K562 (cell line): ENCODE measurements at regions not wholly inside any gene's neighbourhood (a gene's known extent, or its start where the extent isn't known, plus 50 kb on each side); places are given as distances from the start of the nearest gene placed in this dataset.

Experiments used
- ATAC-seq: fragments of 200-7000 bp; cut with Tn5 transposase; 3 replicates; pipeline ENCODE4 v1.9.1; 2020; ENCODE audit warnings: moderate library complexity
- BruUV-seq: library from RNA; stranded (reverse); fragments of 400-500 nt; replicated peaks from 2 replicates; lab custom pipeline; 2021; lab: Mats Ljungman, UMichigan
- CTCF ChIA-PET: fragments of 300-600 bp; formaldehyde crosslinking; extraction: SDS; loops from one replicate; lab custom pipeline; 2021; ENCODE audit warnings: low intra/inter-chr PET ratio; lab: Yijun Ruan, JAX
- POLR2A ChIA-PET: fragments of 300-600, 350-650 bp; sonication (Branson Sonifier 250); formaldehyde crosslinking; extraction: SDS; loops from one replicate; lab custom pipeline; 2021; ENCODE audit warnings: antibody characterized with exemption, inconsistent platforms; lab: Yijun Ruan, JAX
- DNase-seq, 4 experiments: peaks; one replicate each; pipeline versions ENCODE4 v3.0.0 to v3.0.0-alpha.2; 2011 to 2018; ENCODE audit warnings: low spot score in 3 of 4, mixed read lengths in 3 of 4; ENCODE audit errors: extremely low read depth in 1 of 4
- FAIRE-seq: peaks from 2 replicates; lab custom pipeline; 2011; peaks lifted over from hg19 to GRCh38; lab: Jason Lieb, UNC
- H2AFZ ChIP-seq: 2 replicates; pipeline ENCODE4 v1.6.0; 2011; ENCODE audit warnings: low read depth, low read length, control low read depth, inconsistent platforms
- H3K27ac ChIP-seq: fragments of 200-600 bp; 3 replicates; pipeline ENCODE4 v1.8.0; 2011; ENCODE audit warnings: low read depth, mild to moderate bottlenecking, control low read depth, inconsistent platforms, low read length, moderate library complexity, mixed read lengths; ENCODE audit errors: extremely low read depth
- H3K27me3 ChIP-seq, 2 experiments: fragments of 300-600 bp in 1 of 2; 2 replicates in 1 of 2; 3 replicates in 1 of 2; pipeline versions ENCODE4 v1.6.0 to v1.8.0; 2011; ENCODE audit warnings: inconsistent platforms in 2 of 2, low read length in 2 of 2, mild to moderate bottlenecking in 1 of 2, mixed read lengths in 1 of 2, moderate library complexity in 1 of 2; ENCODE audit not compliant: control insufficient read depth in 2 of 2, insufficient read depth in 2 of 2
- H3K36me3 ChIP-seq: fragments of 300-600 bp; 3 replicates; pipeline ENCODE4 v1.8.0; 2011; ENCODE audit warnings: mild to moderate bottlenecking, low read length, inconsistent platforms; ENCODE audit not compliant: control insufficient read depth, insufficient read depth
- H3K4me1 ChIP-seq, 2 experiments: fragments of 200-600 bp in 1 of 2; replicated peaks in 1 of 2; 2 replicates in 1 of 2; 3 replicates in 1 of 2; pipeline versions ENCODE4 v1.5.1 to v1.8.0; 2011; ENCODE audit warnings: inconsistent platforms in 2 of 2, low read length in 2 of 2, mild to moderate bottlenecking in 1 of 2, mixed read lengths in 1 of 2, moderate library complexity in 1 of 2; ENCODE audit not compliant: control insufficient read depth in 2 of 2, insufficient read depth in 2 of 2
- H3K4me2 ChIP-seq: 2 replicates; pipeline ENCODE4 v1.6.1; 2011; ENCODE audit warnings: low read length, control low read depth, inconsistent platforms, mixed read lengths; ENCODE audit not compliant: insufficient read depth
- H3K4me3 ChIP-seq: fragments of 200-600 bp; sonication (generic), shearing (Covaris generic); 2 replicates; pipeline ENCODE4 v1.5.1; 2016; ENCODE audit warnings: control low read depth, inconsistent platforms
- H3K79me2 ChIP-seq: fragments of 200-600 bp; 3 replicates; pipeline ENCODE4 v1.8.0; 2011; ENCODE audit warnings: low read length, inconsistent platforms; ENCODE audit not compliant: control insufficient read depth, insufficient read depth
- H3K9ac ChIP-seq, 2 experiments: 2 replicates each; pipeline versions ENCODE4 v1.6.0 to v1.6.1; 2011; ENCODE audit warnings: low read depth in 2 of 2, low read length in 2 of 2, control low read depth in 1 of 2, inconsistent platforms in 1 of 2, mild to moderate bottlenecking in 1 of 2, mixed read lengths in 1 of 2; ENCODE audit not compliant: insufficient read depth in 1 of 2
- H3K9me1 ChIP-seq: one replicate; pipeline ENCODE4 v1.6.0; 2011; ENCODE audit warnings: inconsistent platforms, mild to moderate bottlenecking, low read length, moderate library complexity; ENCODE audit not compliant: control insufficient read depth, insufficient read depth
- H3K9me3 ChIP-seq: replicated peaks from 2 replicates; pipeline ENCODE4 v1.5.1; 2011; ENCODE audit warnings: low read depth, low read length, inconsistent platforms; ENCODE audit not compliant: control insufficient read depth, insufficient read depth
- H4K20me1 ChIP-seq: replicated peaks from 2 replicates; pipeline ENCODE4 v1.6.1; 2011; ENCODE audit warnings: low read length, inconsistent platforms, mixed read lengths; ENCODE audit not compliant: control insufficient read depth, insufficient read depth
- CBX5 ChIP-seq: IDR thresholded peaks from 2 replicates; pipeline ENCODE4 v1.6.1; 2014; ENCODE audit warnings: low read depth, borderline replicate concordance
- CEBPB ChIP-seq: fragments of 450-650 bp; IDR thresholded peaks from 2 replicates; pipeline ENCODE4 v1.6.1; 2016; ENCODE audit warnings: missing genetic modification characterization, missing compliant biosample characterization
- FOXM1 ChIP-seq, 2 experiments: fragments of 450-650 bp in 1 of 2; sonication (generic) in 1 of 2; formaldehyde crosslinking in 1 of 2; IDR thresholded peaks; 2 replicates each; pipeline versions ENCODE4 v1.6.1 to v1.9.0; 2017 to 2022; ENCODE audit warnings: low read depth in 2 of 2, mild to moderate bottlenecking in 2 of 2, missing genetic modification reagents in 1 of 2, moderate library complexity in 1 of 2
- HDAC1 ChIP-seq, 2 experiments: fragments of 450-650 bp; IDR thresholded peaks; 2 replicates each; pipeline ENCODE4 v1.6.1; 2016 to 2017; ENCODE audit warnings: inconsistent platforms in 1 of 2, mild to moderate bottlenecking in 1 of 2, moderate library complexity in 1 of 2
- ILF3 ChIP-seq: fragments of 450-650 bp; IDR thresholded peaks from 2 replicates; pipeline ENCODE4 v1.6.1; 2018; ENCODE audit warnings: antibody characterized with exemption, mild to moderate bottlenecking, moderate library complexity, borderline replicate concordance
- KDM1A ChIP-seq, 2 experiments: fragments of 450-650 bp; IDR thresholded peaks; 2 replicates each; pipeline ENCODE4 v1.6.1; 2016; ENCODE audit warnings: mild to moderate bottlenecking in 2 of 2
- KLF1 ChIP-seq: fragments of 450-650 bp; IDR thresholded peaks from 2 replicates; pipeline ENCODE4 v1.6.1; 2016; ENCODE audit warnings: missing genetic modification characterization, missing compliant biosample characterization
- NCOA2 ChIP-seq, 2 experiments: fragments of 450-650 bp; IDR thresholded peaks; 2 replicates each; pipeline ENCODE4 v1.6.1; 2018; ENCODE audit warnings: mild to moderate bottlenecking in 2 of 2, moderate library complexity in 1 of 2; ENCODE audit not compliant: partially characterized antibody in 2 of 2
- NRF1 ChIP-seq, 2 experiments: fragments of 450-650 bp; IDR thresholded peaks in 1 of 2; conservative IDR thresholded peaks in 1 of 2; 2 replicates each; pipeline ENCODE4 v1.6.1; 2014; ENCODE audit warnings: mild to moderate bottlenecking in 2 of 2
- RBFOX2 ChIP-seq: fragments of 200-400 bp; formaldehyde crosslinking; IDR thresholded peaks from 2 replicates; pipeline ENCODE4 v1.6.1; 2017; ENCODE audit warnings: low read depth, mild to moderate bottlenecking, low read length, moderate library complexity
- RBM14 ChIP-seq: fragments of 200-400 bp; formaldehyde crosslinking; IDR thresholded peaks from 2 replicates; pipeline ENCODE4 v1.6.1; 2018; ENCODE audit warnings: low read depth, mild to moderate bottlenecking, low read length, moderate library complexity, borderline replicate concordance; ENCODE audit not compliant: insufficient read depth
- RFX5 ChIP-seq: IDR thresholded peaks from 2 replicates; pipeline ENCODE4 v1.6.1; 2011; ENCODE audit warnings: low read depth, mild to moderate bottlenecking, improper control_type of control experiment, low read length
- SMARCA4 ChIP-seq: fragments of 450-650 bp; IDR thresholded peaks from 2 replicates; pipeline ENCODE4 v1.6.1; 2016
- ZFPM2 ChIP-seq: fragments of 250-450 bp; sonication (Bioruptor Pico); IDR thresholded peaks from 2 replicates; pipeline ENCODE4 v1.5.1; 2022; ENCODE audit warnings: mild to moderate bottlenecking
- ZFX ChIP-seq: sonication (generic); formaldehyde crosslinking; IDR thresholded peaks from 2 replicates; pipeline ENCODE4 v1.8.0; 2022; ENCODE audit warnings: mild to moderate bottlenecking, missing genetic modification reagents, moderate library complexity
- ZNF263 ChIP-seq: sonication (generic); formaldehyde crosslinking; IDR thresholded peaks from 2 replicates; pipeline ENCODE4 v1.8.0; 2022; ENCODE audit warnings: mild to moderate bottlenecking, missing genetic modification reagents, borderline replicate concordance
- ZNF282 ChIP-seq: sonication (generic); formaldehyde crosslinking; IDR thresholded peaks from 2 replicates; pipeline ENCODE4 v1.8.1; 2023; ENCODE audit warnings: missing genetic modification reagents
- WGBS: fragments of 100-300 bp; shearing (Covaris generic); methylation state at CpG from one replicate; pipeline ENCODE4 v1.1.6; 2016; ENCODE audit warnings: low coverage, mixed read lengths; ENCODE audit not compliant: insufficient coverage; ENCODE audit errors: missing lambda C conversion rate; 5-methylcytosine and 5-hydroxymethylcytosine counted together
- in situ Hi-C: fragments of 300-500 bp; cut with MboI; formaldehyde crosslinking; loops from 4 replicates; pipeline ENCODE4 v1.15.0; 2018; ENCODE audit warnings: inconsistent platforms, mixed read lengths
- intact Hi-C: fragments of 100-400 bp; cut with micrococcal nuclease; formaldehyde crosslinking; loops from 2 replicates; pipeline ENCODE4 v1.14.2; 2022
- TF ChIP-seq, protein P1 (sequence below): fragments of 450-650 bp; IDR thresholded peaks from 2 replicates; pipeline ENCODE4 v1.6.1; 2016; ENCODE audit warnings: mild to moderate bottlenecking
- TF ChIP-seq, protein P2 (sequence below): fragments of 200-400 bp; formaldehyde crosslinking; IDR thresholded peaks from 2 replicates; pipeline ENCODE4 v1.6.1; 2017; ENCODE audit warnings: mild to moderate bottlenecking, low read depth, low read length, moderate library complexity
- TF ChIP-seq, protein P3 (sequence below): IDR thresholded peaks from 3 replicates; pipeline ENCODE4 v1.6.1; 2011; ENCODE audit warnings: borderline replicate concordance, mild to moderate bottlenecking; ENCODE audit not compliant: insufficient read length, insufficient read depth

DNA sequence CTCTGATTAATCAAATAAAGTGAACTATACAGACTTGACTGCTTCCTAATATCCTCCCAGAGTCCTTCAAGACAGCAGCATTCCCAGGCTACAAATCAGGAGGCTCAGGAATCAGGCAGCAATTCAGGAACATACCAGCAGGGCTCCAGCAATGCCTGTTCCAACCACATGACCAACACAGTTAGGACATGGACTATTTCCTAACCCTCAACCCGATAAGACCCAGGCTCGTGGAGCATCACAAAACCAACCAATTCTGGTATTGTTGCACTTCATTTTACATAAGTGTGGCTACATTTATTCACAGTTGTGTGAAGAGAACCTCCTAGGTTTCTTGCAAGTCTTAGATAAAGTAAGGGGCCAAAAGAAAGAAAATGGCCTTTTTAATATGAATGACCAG, 546.2 kb upstream of the ADGRL2 start:
- no peak for FAIRE-seq
- Histone ChIP-seq H3K79me2 (no peaks in the 10 kb centered on the region), H3K4me2 (no peak overlapping the region), H3K9me1 (no peaks in the 10 kb centered on the region), H3K27me3 (no peaks in the 10 kb centered on the region), H3K4me3 (no peak overlapping the region), H3K36me3 (no peaks in the 10 kb centered on the region), H3K27ac (no peak overlapping the region), H3K9me3 (no peaks in the 10 kb centered on the region), H4K20me1 (no peaks in the 10 kb centered on the region), H3K4me1 (no peaks in the 10 kb centered on the region), H2AFZ (no peak overlapping the region), H3K9ac (no peak overlapping the region)
- DNase-seq = no peak
- WGBS = 0% methylated on average over 2 of the region's 2 CpGs
- intact Hi-C loops (no loop called here), in situ Hi-C loops (no loop called here)
- ChIA-PET CTCF (no interaction called here), POLR2A (no interaction called here)
- TF ChIP-seq ZFX (CRISPR knock-in tag) (no peak), KLF1 (tag) (no peak), CBX5 (no peak), KDM1A (IDR thresholded peaks at IDR 0.05) (no peak), CEBPB (tag) (no peak), RFX5 (no peak), RBFOX2 (no peak), HDAC1 (IDR thresholded peaks at IDR 0.05) (no peak), RBM14 (no peak), ILF3 (no peak), NCOA2 (IDR thresholded peaks at IDR 0.05; ENCODE audit: partially characterized antibody in 2 of 2) (no peak), ZNF282 (CRISPR knock-in tag) (no peak), ZNF263 (CRISPR knock-in tag) (no peak), ZFPM2 (no peak), SMARCA4 (no peak), NRF1 (conservative IDR thresholded peaks at IDR 0.05 in 1 of 2, IDR thresholded peaks at IDR 0.05 in 1 of 2) (no peak), FOXM1 (IDR thresholded peaks at IDR 0.05; ENCODE audit: low read depth) (no peak), FOXM1 (CRISPR knock-in tag; IDR thresholded peaks at IDR 0.05; ENCODE audit: low read depth) (no peak)
- TF ChIP-seq, protein P1, sequence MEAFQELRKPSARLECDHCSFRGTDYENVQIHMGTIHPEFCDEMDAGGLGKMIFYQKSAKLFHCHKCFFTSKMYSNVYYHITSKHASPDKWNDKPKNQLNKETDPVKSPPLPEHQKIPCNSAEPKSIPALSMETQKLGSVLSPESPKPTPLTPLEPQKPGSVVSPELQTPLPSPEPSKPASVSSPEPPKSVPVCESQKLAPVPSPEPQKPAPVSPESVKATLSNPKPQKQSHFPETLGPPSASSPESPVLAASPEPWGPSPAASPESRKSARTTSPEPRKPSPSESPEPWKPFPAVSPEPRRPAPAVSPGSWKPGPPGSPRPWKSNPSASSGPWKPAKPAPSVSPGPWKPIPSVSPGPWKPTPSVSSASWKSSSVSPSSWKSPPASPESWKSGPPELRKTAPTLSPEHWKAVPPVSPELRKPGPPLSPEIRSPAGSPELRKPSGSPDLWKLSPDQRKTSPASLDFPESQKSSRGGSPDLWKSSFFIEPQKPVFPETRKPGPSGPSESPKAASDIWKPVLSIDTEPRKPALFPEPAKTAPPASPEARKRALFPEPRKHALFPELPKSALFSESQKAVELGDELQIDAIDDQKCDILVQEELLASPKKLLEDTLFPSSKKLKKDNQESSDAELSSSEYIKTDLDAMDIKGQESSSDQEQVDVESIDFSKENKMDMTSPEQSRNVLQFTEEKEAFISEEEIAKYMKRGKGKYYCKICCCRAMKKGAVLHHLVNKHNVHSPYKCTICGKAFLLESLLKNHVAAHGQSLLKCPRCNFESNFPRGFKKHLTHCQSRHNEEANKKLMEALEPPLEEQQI = no peak
- TF ChIP-seq, protein P2, sequence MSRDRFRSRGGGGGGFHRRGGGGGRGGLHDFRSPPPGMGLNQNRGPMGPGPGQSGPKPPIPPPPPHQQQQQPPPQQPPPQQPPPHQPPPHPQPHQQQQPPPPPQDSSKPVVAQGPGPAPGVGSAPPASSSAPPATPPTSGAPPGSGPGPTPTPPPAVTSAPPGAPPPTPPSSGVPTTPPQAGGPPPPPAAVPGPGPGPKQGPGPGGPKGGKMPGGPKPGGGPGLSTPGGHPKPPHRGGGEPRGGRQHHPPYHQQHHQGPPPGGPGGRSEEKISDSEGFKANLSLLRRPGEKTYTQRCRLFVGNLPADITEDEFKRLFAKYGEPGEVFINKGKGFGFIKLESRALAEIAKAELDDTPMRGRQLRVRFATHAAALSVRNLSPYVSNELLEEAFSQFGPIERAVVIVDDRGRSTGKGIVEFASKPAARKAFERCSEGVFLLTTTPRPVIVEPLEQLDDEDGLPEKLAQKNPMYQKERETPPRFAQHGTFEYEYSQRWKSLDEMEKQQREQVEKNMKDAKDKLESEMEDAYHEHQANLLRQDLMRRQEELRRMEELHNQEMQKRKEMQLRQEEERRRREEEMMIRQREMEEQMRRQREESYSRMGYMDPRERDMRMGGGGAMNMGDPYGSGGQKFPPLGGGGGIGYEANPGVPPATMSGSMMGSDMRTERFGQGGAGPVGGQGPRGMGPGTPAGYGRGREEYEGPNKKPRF = no peak
- TF ChIP-seq, protein P3, sequence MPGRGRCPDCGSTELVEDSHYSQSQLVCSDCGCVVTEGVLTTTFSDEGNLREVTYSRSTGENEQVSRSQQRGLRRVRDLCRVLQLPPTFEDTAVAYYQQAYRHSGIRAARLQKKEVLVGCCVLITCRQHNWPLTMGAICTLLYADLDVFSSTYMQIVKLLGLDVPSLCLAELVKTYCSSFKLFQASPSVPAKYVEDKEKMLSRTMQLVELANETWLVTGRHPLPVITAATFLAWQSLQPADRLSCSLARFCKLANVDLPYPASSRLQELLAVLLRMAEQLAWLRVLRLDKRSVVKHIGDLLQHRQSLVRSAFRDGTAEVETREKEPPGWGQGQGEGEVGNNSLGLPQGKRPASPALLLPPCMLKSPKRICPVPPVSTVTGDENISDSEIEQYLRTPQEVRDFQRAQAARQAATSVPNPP = no peak
- no peak for ATAC-seq
- BruUV-seq = no TSS peak
